Effector memory CD4-positive, alpha-beta T cell (primary cell): ENCODE measurements at regions not wholly inside any gene's neighbourhood (a gene's known extent, or its start where the extent isn't known, plus 50 kb on each side); places are given as distances from the start of the nearest gene placed in this dataset.

Experiments used
- DNase-seq, 3 donors: peaks; one replicate each; pipeline ENCODE4 v3.0.0-alpha.2; 2020
- H3K27ac ChIP-seq: 2 replicates; pipeline ENCODE4 v1.7.0; 2013; ENCODE audit warnings: mild to moderate bottlenecking, low read length, moderate library complexity; ENCODE audit not compliant: insufficient read depth, poor library complexity, severe bottlenecking
- H3K27me3 ChIP-seq: replicated peaks from 2 replicates; pipeline ENCODE4 v1.7.0; 2013; ENCODE audit warnings: mild to moderate bottlenecking, low read length; ENCODE audit not compliant: insufficient read depth, control insufficient read depth, poor library complexity, severe bottlenecking
- H3K36me3 ChIP-seq: 2 replicates; pipeline ENCODE4 v1.7.0; 2013; ENCODE audit warnings: mild to moderate bottlenecking, low read length, moderate library complexity; ENCODE audit not compliant: control insufficient read depth, insufficient read depth
- H3K4me1 ChIP-seq: 2 replicates; pipeline ENCODE4 v1.7.0; 2013; ENCODE audit warnings: low read length, mild to moderate bottlenecking; ENCODE audit not compliant: control insufficient read depth, insufficient read depth, poor library complexity, severe bottlenecking
- H3K4me3 ChIP-seq: 2 replicates; pipeline ENCODE4 v1.7.0; 2013; ENCODE audit warnings: low read length, low read depth, mild to moderate bottlenecking; ENCODE audit not compliant: insufficient read depth, poor library complexity, severe bottlenecking
- H3K9me3 ChIP-seq: 2 replicates; pipeline ENCODE4 v1.7.0; 2013; ENCODE audit warnings: mild to moderate bottlenecking, low read length, moderate library complexity; ENCODE audit not compliant: control insufficient read depth

DNA sequence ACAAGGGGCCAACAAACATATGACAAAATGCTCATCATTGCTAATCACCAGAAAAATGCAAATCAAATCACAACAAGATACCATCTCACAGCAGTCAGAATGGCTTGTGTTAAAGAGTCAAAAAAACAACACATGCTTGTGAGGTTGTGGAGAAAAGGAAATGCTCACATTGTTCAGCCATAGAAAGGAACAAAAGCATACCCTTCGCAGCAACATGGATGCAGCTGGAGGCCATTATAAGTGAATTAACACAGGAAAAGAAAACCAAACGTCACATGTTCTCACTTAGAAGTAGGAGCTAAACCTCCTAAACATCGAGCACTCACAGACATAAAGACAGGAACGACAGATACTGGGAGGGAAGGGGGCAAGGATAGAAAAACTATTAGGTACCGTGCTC is 678.4 kb upstream of the GRM7 start:
- no peak for DNase-seq
- H3K4me1 ChIP-seq: no peaks in the 10 kb centered on the region
- no peaks in the 10 kb centered on the region for H3K9me3 ChIP-seq
- no peaks in the 10 kb centered on the region for H3K36me3 ChIP-seq
- no peak overlapping the region for H3K4me3 ChIP-seq
- H3K27me3 ChIP-seq: no peaks in the 10 kb centered on the region
- no peak overlapping the region for H3K27ac ChIP-seq

DNA sequence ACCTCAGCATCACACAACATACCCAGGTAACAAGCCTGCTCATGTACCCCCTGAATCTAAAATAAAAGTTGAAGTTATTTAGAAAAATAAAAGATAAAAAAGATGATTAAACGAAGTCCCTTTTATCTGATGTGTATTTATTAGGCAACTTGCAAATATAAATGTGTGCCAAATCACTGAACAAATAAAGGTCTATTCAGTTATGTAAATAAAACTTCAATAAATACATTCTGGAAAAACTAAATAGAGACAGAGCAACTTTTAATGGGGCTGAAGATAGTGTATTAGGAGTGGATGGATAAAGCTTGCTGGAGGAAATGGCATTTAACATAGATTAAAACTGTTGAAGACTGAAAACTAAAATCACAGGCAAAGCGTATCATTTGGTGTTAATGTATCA is 678.0 kb upstream of the GRM7 start:
- no peaks in the 10 kb centered on the region for H3K27me3 ChIP-seq
- no peak overlapping the region for H3K27ac ChIP-seq
- no peaks in the 10 kb centered on the region for H3K4me1 ChIP-seq
- no peak for DNase-seq
- H3K9me3 ChIP-seq: no peaks in the 10 kb centered on the region
- H3K36me3 ChIP-seq: no peaks in the 10 kb centered on the region
- no peak overlapping the region for H3K4me3 ChIP-seq

DNA sequence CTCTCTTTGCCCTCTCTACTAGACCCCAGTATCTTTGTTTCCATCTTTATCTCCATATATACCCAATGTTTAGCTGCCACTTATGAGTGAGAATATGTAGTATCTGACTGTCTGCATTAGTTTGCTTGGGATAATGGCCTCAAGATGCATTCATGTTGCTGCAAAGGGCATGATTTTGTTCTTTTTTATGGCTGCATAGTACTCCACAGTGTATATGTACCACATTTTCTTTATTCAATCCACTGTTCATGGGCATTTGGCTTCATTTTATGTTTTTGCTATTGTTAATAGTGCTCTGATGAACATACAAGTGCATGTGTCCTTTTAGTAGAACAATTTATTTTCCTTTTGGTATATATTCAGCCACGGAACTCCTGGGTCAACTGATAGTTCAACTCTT is 671.5 kb upstream of the GRM7 start:
- Histone ChIP-seq H3K27ac (no peak overlapping the region), H3K4me3 (no peak overlapping the region), H3K9me3 (no peaks in the 10 kb centered on the region), H3K36me3 (no peaks in the 10 kb centered on the region), H3K27me3 (no peaks in the 10 kb centered on the region), H3K4me1 (no peaks in the 10 kb centered on the region)
- no peak for DNase-seq

- Histone ChIP-seq H3K9me3 (no peaks in the 10 kb centered on the region), H3K36me3 (no peaks in the 10 kb centered on the region), H3K27ac (no peak overlapping the region), H3K4me1 (no peaks in the 10 kb centered on the region), H3K4me3 (no peak overlapping the region), H3K27me3 (no peaks in the 10 kb centered on the region)
- DNase-seq: no peak
Measured at GRCh38 chr3:6204891-6205290, 656.0 kb upstream of the GRM7 start.

DNA sequence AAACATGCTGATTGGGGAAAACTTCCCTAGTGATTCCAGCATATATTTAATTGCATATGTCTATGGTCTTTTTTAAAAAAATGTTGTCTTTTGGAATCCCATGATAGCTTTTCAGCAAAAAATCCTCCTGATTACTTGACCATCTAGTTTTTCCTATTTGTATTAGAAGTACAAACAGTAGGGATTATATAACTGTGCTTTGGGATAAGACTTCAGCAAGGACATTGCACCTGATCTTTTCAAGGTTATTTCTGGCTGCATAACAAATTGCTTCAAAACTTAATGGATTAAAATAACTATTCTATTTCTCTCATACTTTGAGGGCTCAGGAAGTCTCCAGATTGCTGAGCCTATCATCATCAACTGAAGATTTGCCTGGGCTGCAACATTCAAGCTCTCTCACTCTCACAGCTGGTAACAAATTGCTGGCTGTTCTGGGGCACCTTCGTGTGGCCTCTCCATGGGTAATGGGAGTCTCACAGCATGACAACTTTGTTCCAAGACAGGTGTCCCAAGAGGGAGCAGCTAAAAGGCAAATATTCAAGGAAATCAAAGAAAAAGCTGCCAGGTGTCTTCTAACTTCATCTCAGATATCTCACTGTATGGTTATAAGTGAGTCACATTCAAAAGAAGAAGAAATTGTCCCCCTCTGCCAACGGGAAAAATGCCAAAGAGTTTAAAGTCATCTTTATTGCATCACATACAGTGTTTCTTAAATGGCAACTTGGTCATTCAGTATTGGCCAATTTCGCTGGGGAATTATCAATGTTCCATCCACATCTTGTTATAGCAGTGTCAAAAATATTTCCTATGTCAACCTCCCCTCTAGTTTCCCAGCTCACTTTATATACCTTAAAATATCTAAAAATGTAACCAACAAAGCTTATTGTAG is 644.5 kb upstream of the GRM7 start:
- DNase-seq: no peak
- no peaks in the 10 kb centered on the region for H3K4me1 ChIP-seq
- no peak overlapping the region for H3K4me3 ChIP-seq
- H3K9me3 ChIP-seq: no peaks in the 10 kb centered on the region
- H3K27me3 ChIP-seq: no peaks in the 10 kb centered on the region
- no peak overlapping the region for H3K27ac ChIP-seq
- no peaks in the 10 kb centered on the region for H3K36me3 ChIP-seq

DNA sequence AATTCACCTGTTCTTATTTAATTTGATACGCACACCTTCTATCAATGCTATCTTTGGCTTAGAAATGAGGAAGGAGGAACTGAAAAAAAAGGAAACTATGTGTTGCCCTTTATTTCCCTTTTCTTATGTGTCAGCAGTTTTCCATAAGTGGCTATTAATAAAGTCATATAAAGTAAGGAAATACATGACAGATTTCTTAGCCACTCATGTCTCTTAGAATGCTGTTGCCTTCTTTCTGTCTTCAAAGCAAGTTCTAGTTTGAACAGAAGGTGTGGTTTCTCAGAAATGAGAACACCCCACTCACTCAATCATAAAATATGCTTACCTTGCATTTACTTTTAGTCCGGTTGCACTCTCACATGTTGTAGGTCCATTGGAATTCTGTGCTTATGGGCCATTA is 640.5 kb upstream of the GRM7 start:
- no peaks in the 10 kb centered on the region for H3K4me1 ChIP-seq
- H3K4me3 ChIP-seq: no peak overlapping the region
- DNase-seq: no peak
- H3K27me3 ChIP-seq: no peaks in the 10 kb centered on the region
- no peak overlapping the region for H3K27ac ChIP-seq
- H3K36me3 ChIP-seq: no peaks in the 10 kb centered on the region
- H3K9me3 ChIP-seq: no peaks in the 10 kb centered on the region

DNA sequence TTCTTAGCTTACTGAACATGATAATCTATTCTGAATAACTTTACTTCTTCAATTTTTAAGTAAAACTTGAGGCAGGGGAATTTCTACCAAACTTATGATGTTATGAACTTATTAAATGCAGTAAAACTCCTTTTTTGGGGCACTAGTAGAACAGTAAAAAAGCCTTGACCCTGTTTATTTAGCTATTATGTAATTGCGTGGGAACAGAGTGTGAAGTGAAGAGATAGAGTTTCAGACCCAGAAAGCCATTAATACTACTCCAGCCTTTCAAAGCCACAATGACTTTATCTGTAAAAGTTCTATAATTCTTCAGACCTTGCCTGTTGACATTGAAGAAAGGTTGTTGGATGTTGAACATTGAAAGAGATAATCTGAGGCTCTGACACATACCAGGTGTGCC is 638.8 kb upstream of the GRM7 start:
- Histone ChIP-seq H3K27ac (no peak overlapping the region), H3K27me3 (no peaks in the 10 kb centered on the region), H3K4me1 (no peaks in the 10 kb centered on the region), H3K4me3 (no peak overlapping the region), H3K36me3 (no peaks in the 10 kb centered on the region), H3K9me3 (no peaks in the 10 kb centered on the region)
- DNase-seq: no peak

- H3K4me3 ChIP-seq: no peak overlapping the region
- DNase-seq: no peak
- no peaks in the 10 kb centered on the region for H3K36me3 ChIP-seq
- no peak overlapping the region for H3K27ac ChIP-seq
- no peaks in the 10 kb centered on the region for H3K27me3 ChIP-seq
- H3K9me3 ChIP-seq: no peaks in the 10 kb centered on the region
- H3K4me1 ChIP-seq: no peaks in the 10 kb centered on the region
Measured at GRCh38 chr3:6223572-6223971, 637.3 kb upstream of the GRM7 start.

DNA sequence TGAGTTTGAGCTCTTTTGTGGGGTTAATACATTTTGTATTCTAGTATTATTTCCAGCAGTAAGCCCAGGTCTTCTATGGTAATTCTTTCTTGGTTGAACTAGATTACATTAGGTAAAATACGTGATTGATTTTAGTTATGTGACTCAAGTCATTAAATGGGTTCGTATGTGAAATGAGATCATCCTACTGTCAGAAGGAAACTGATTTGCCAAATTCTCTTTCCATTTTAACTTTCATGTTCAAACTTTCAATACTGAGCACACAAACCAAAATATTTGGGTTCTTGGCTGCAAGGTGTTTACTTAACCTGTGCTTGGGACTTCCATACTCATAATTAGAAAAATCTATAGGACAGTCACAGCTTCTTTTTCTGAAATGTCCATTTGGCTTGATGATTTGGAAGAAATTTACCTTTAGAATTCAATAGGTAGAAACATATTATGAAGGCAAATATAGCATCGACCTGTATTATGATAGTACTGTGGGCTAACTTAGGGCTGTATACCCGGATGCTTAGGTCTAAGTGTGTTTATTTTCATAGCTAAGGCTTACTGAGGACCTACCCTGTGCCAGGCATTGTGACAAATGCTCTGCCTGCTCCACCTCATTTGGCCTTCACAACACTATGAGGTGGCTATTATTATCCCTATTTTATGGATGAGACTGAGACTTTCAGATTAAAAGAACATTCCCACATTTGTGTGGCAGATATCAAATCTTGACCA is 631.8 kb upstream of the GRM7 start:
- no peaks in the 10 kb centered on the region for H3K27me3 ChIP-seq
- no peaks in the 10 kb centered on the region for H3K36me3 ChIP-seq
- no peak for DNase-seq

GRCh38 chr3:6229778-6230410 is 631.0 kb upstream of the GRM7 start:
- DNase-seq: no peak

More for the DNA sequence above, 631.8 kb upstream of the GRM7 start:
- H3K9me3 ChIP-seq: no peaks in the 10 kb centered on the region
- no peaks in the 10 kb centered on the region for H3K4me1 ChIP-seq
- no peak overlapping the region for H3K27ac ChIP-seq
- H3K4me3 ChIP-seq: no peak overlapping the region

More at GRCh38 chr3:6229778-6230410, 631.0 kb upstream of the GRM7 start:
- no peak overlapping the region for H3K4me3 ChIP-seq
- H3K27ac ChIP-seq: no peak overlapping the region
- H3K36me3 ChIP-seq: no peaks in the 10 kb centered on the region
- no peaks in the 10 kb centered on the region for H3K27me3 ChIP-seq
- H3K4me1 ChIP-seq: no peaks in the 10 kb centered on the region
- H3K9me3 ChIP-seq: no peaks in the 10 kb centered on the region
